ENCODE measurements at regions not wholly inside any gene's neighbourhood (a gene's known extent, or its start where the extent isn't known, plus 50 kb on each side); places are given as distances from the start of the nearest gene placed in this dataset.

- no CpG with 5 or more reads among the region's 2 CpGs for WGBS (ENCODE audit: insufficient coverage)
- ATAC-seq (ENCODE audit: low read depth) (no peak), DNase-seq (no peak)
- Histone ChIP-seq H3K9ac (ENCODE audit: low read length) (no peak overlapping the region), H3K79me2 (ENCODE audit: control insufficient read depth, insufficient read depth, low read length) (no peaks in the 10 kb centered on the region), H3K27ac (ENCODE audit: low read length in 2 of 2) (no peak overlapping the region), H3K9me3 (ENCODE audit: control extremely low read depth in 1 of 3, control insufficient read depth in 2 of 3, insufficient read depth in 1 of 3, low read length in 2 of 3) (no peaks in the 10 kb centered on the region), H2AFZ (ENCODE audit: insufficient read depth, low read depth, low read length, poor library complexity, severe bottlenecking) (no peak overlapping the region), H4K20me1 (ENCODE audit: control insufficient read depth, insufficient read depth, low read length, poor library complexity, severe bottlenecking) (no peaks in the 10 kb centered on the region), H3K27me3 (replicated peaks in 1 of 4; ENCODE audit: control extremely low read depth in 1 of 4, control insufficient read depth in 3 of 4, insufficient read depth in 4 of 4, low read length in 3 of 4) (peaks cover 0 to 4% (median 2%) of the 10 kb centered on the region in 4 experiments), H3K36me3 (replicated peaks in 1 of 2; ENCODE audit: control extremely low read depth in 1 of 2, control insufficient read depth in 1 of 2, extremely low read depth in 1 of 2, insufficient read depth in 2 of 2, low read length in 1 of 2) (no peaks in the 10 kb centered on the region), H3K4me3 (ENCODE audit: control extremely low read depth in 1 of 5, extremely low read depth in 1 of 5, insufficient read depth in 1 of 5, low read depth in 2 of 5, low read length in 4 of 5) (no peak overlapping the region), H3K4me2 (replicated peaks; ENCODE audit: low read depth, low read length, poor library complexity, severe bottlenecking) (no peak overlapping the region), H3K4me1 (ENCODE audit: control insufficient read depth in 2 of 2, insufficient read depth in 2 of 2, low read length in 2 of 2) (no peaks in the 10 kb centered on the region)
- no peak overlapping the region for H3K27ac Mint-ChIP-seq
- no peak overlapping the region for H3K4me3 Mint-ChIP-seq
- peaks cover 17% of the 10 kb centered on the region for H3K27me3 Mint-ChIP-seq
- ChIA-PET CTCF (no interaction called here), POLR2A (no interaction called here)
- no peaks in the 10 kb centered on the region for H3K4me1 Mint-ChIP-seq
- H3K9me3 Mint-ChIP-seq (ENCODE audit: insufficient read depth): no peaks in the 10 kb centered on the region
- TF ChIP-seq EZH2 (IDR thresholded peaks at IDR 0.05; ENCODE audit: borderline replicate concordance, insufficient read depth, low read depth, low read length, poor library complexity, severe bottlenecking) (no peak), CTCF (IDR thresholded peaks at IDR 0.05) (no peak)
- intact Hi-C loops (cut with micrococcal nuclease): no loop called here
Measured at GRCh38 chr2:12877761-12878160, 161.0 kb downstream of the TRIB2 start.

DNA sequence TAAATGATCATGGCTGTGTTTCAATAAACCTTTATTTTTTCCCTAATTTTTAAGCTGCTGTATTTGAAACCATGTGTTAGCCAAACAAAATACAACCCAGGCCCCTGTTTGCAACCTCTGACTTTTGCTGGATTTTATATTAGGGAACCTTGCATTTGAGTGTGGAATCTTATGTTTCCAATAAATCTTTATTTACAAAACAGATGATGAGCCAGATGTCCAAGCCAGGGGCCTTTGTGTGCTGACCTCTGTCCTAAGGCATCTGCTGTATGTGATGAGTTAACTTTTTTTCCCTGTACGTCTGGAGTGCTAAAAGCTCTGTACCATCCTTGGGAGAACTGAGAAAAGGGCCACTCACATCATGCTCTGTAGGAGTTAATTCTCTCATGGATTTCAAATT lies 162.9 kb downstream of the TRIB2 start:
- no peaks in the 10 kb centered on the region for H4K20me1 ChIP-seq (ENCODE audit: control insufficient read depth, insufficient read depth, low read length, poor library complexity, severe bottlenecking)
- intact Hi-C loops (cut with micrococcal nuclease): no loop called here
- no peak overlapping the region for H3K4me2 ChIP-seq (replicated peaks; ENCODE audit: low read depth, low read length, poor library complexity, severe bottlenecking)
- TF ChIP-seq CTCF (IDR thresholded peaks at IDR 0.05) (no peak), EZH2 (IDR thresholded peaks at IDR 0.05; ENCODE audit: borderline replicate concordance, insufficient read depth, low read depth, low read length, poor library complexity, severe bottlenecking) (no peak)
- H3K4me3 ChIP-seq (ENCODE audit: control extremely low read depth in 1 of 5, extremely low read depth in 1 of 5, insufficient read depth in 1 of 5, low read depth in 2 of 5, low read length in 4 of 5): no peak overlapping the region
- no peaks in the 10 kb centered on the region for H3K79me2 ChIP-seq (ENCODE audit: control insufficient read depth, insufficient read depth, low read length)
- ChIA-PET POLR2A (no interaction called here), CTCF (no interaction called here)
- peaks cover 0 to 4% (median 0%) of the 10 kb centered on the region in 4 experiments for H3K27me3 ChIP-seq (replicated peaks in 1 of 4; ENCODE audit: control extremely low read depth in 1 of 4, control insufficient read depth in 3 of 4, insufficient read depth in 4 of 4, low read length in 3 of 4)
- Mint-ChIP-seq H3K9me3 (ENCODE audit: insufficient read depth) (no peaks in the 10 kb centered on the region), H3K27me3 (peaks cover 12% of the 10 kb centered on the region), H3K4me3 (no peak overlapping the region), H3K4me1 (no peaks in the 10 kb centered on the region), H3K27ac (no peak overlapping the region)
- no CpG with 5 or more reads among the region's 1 CpG for WGBS (ENCODE audit: insufficient coverage)
- H3K36me3 ChIP-seq (replicated peaks in 1 of 2; ENCODE audit: control extremely low read depth in 1 of 2, control insufficient read depth in 1 of 2, extremely low read depth in 1 of 2, insufficient read depth in 2 of 2, low read length in 1 of 2): no peaks in the 10 kb centered on the region
- no peak overlapping the region for H3K9ac ChIP-seq (ENCODE audit: low read length)
- no peak for DNase-seq
- no peak overlapping the region for H3K27ac ChIP-seq (ENCODE audit: low read length in 2 of 2)
- no peak overlapping the region for H2AFZ ChIP-seq (ENCODE audit: insufficient read depth, low read depth, low read length, poor library complexity, severe bottlenecking)
- H3K9me3 ChIP-seq (ENCODE audit: control extremely low read depth in 1 of 3, control insufficient read depth in 2 of 3, insufficient read depth in 1 of 3, low read length in 2 of 3): no peaks in the 10 kb centered on the region
- no peaks in the 10 kb centered on the region for H3K4me1 ChIP-seq (ENCODE audit: control insufficient read depth in 2 of 2, insufficient read depth in 2 of 2, low read length in 2 of 2)
- ATAC-seq (ENCODE audit: low read depth): no peak

Data from B cell (primary cell).